ENCODE measurements at regions not wholly inside any gene's neighbourhood (a gene's known extent, or its start where the extent isn't known, plus 50 kb on each side); places are given as distances from the start of the nearest gene placed in this dataset.

- CTCF ChIA-PET: interaction anchor here (1.5 kb wide), 1 partner anchor 305 kb away, joined by 4 read pairs; no protein-coding TSS in a partner anchor
- H2AFZ ChIP-seq (ENCODE audit: low read depth, low read length, poor library complexity, severe bottlenecking): no peak overlapping the region
- no peak overlapping the region for H3K4me3 ChIP-seq (replicated peaks in 1 of 2; ENCODE audit: low read depth in 1 of 2, low read length in 2 of 2)
- H3K9me3 ChIP-seq (ENCODE audit: control insufficient read depth in 1 of 2, insufficient read depth in 1 of 2, low read depth in 1 of 2, low read length in 2 of 2): no peaks in the 10 kb centered on the region
- no peaks in the 10 kb centered on the region for H4K20me1 ChIP-seq (ENCODE audit: insufficient read depth)
- H3K4me1 ChIP-seq (ENCODE audit: control insufficient read depth in 1 of 2, insufficient read depth in 2 of 2, low read length in 2 of 2): peaks cover 0 to 5% of the 10 kb centered on the region in 2 experiments; a peak in 1 of 4 replicates
- ATAC-seq: no peak
- intact Hi-C loops (cut with micrococcal nuclease): loop anchor here (5.0 to 10.0 kb wide), 3 partner anchors 187 to 935 kb away; a partner anchor contains a TSS
- no peak for DNase-seq (ENCODE audit: low read depth, low spot score)
- TF ChIP-seq POLR2A (IDR thresholded peaks at IDR 0.05; ENCODE audit: borderline replicate concordance, extremely low read depth, insufficient read depth, insufficient read length): no peak
- no peak for TF ChIP-seq ZNF274 (IDR thresholded peaks at IDR 0.05; ENCODE audit: low read depth, low read length)
- no peak for TF ChIP-seq EGR1 (IDR thresholded peaks at IDR 0.05; ENCODE audit: low read depth)
- no peak for TF ChIP-seq TCF7L2 (IDR thresholded peaks at IDR 0.05; ENCODE audit: borderline replicate concordance, extremely low read depth, insufficient read depth, insufficient read length)
- no peak for TF ChIP-seq SRF (IDR thresholded peaks at IDR 0.05; ENCODE audit: low read depth)
- no peak for TF ChIP-seq ATF3 (IDR thresholded peaks at IDR 0.05)
- H3K27me3 ChIP-seq (ENCODE audit: insufficient read depth, low read length): no peaks in the 10 kb centered on the region; the same call in 1 of the 2 replicates
- H3K4me2 ChIP-seq (ENCODE audit: low read length): no peak overlapping the region
- H3K36me3 ChIP-seq (ENCODE audit: control insufficient read depth in 1 of 2, insufficient read depth in 2 of 2, low read length in 2 of 2): no peaks in the 10 kb centered on the region
- H3K27ac ChIP-seq (ENCODE audit: low read depth, low read length): no peak overlapping the region
- no peak overlapping the region for H3K9ac ChIP-seq (ENCODE audit: low read length)
- H3K9me2 ChIP-seq (ENCODE audit: insufficient read depth): no peaks in the 10 kb centered on the region
- H3K79me2 ChIP-seq (ENCODE audit: insufficient read depth, low read length): no peaks in the 10 kb centered on the region
- RAD21 ChIA-PET (ENCODE audit: low non-redundant PET in 1 of 2, low total read pairs in 2 of 2, uncharacterized antibody in 2 of 2, unreplicated experiment in 2 of 2): no interaction called here
- POLR2A ChIA-PET: no interaction called here
- no TSS peak for BruUV-seq (replicated peaks)
These were observed 52.1 kb upstream of the ETV3 start for GRCh38 chr1:157189986-157190982.

GRCh38 chr1:157189096-157189495 is 50.9 kb upstream of the ETV3 start:
- Histone ChIP-seq H3K9ac (ENCODE audit: low read length) (no peak overlapping the region), H2AFZ (ENCODE audit: low read depth, low read length, poor library complexity, severe bottlenecking) (no peak overlapping the region), H3K27me3 (ENCODE audit: insufficient read depth, low read length) (no peaks in the 10 kb centered on the region; the same call in 1 of the 2 replicates), H3K27ac (ENCODE audit: low read depth, low read length) (no peak overlapping the region), H3K79me2 (ENCODE audit: insufficient read depth, low read length) (no peaks in the 10 kb centered on the region), H3K9me2 (ENCODE audit: insufficient read depth) (no peaks in the 10 kb centered on the region), H3K9me3 (ENCODE audit: control insufficient read depth in 1 of 2, insufficient read depth in 1 of 2, low read depth in 1 of 2, low read length in 2 of 2) (no peaks in the 10 kb centered on the region), H3K36me3 (ENCODE audit: control insufficient read depth in 1 of 2, insufficient read depth in 2 of 2, low read length in 2 of 2) (no peaks in the 10 kb centered on the region), H3K4me1 (ENCODE audit: control insufficient read depth in 1 of 2, insufficient read depth in 2 of 2, low read length in 2 of 2) (peaks cover 0 to 5% of the 10 kb centered on the region in 2 experiments; a peak in 1 of 4 replicates), H3K4me3 (replicated peaks in 1 of 2; ENCODE audit: low read depth in 1 of 2, low read length in 2 of 2) (no peak overlapping the region), H3K4me2 (ENCODE audit: low read length) (no peak overlapping the region), H4K20me1 (ENCODE audit: insufficient read depth) (no peaks in the 10 kb centered on the region)
- DNase-seq (ENCODE audit: low read depth, low spot score): no peak
- TF ChIP-seq SIN3A (IDR thresholded peaks at IDR 0.05; ENCODE audit: low read depth): no peak
- TF ChIP-seq RAD21 (IDR thresholded peaks at IDR 0.05; ENCODE audit: low read depth): no peak
- no peak for TF ChIP-seq ZBTB33 (IDR thresholded peaks at IDR 0.05; ENCODE audit: extremely low read depth, insufficient replicate concordance, low read length)
- no peak for TF ChIP-seq ZNF274 (IDR thresholded peaks at IDR 0.05; ENCODE audit: low read depth, low read length)
- no peak for TF ChIP-seq POLR2A (IDR thresholded peaks at IDR 0.05; ENCODE audit: borderline replicate concordance, extremely low read depth, insufficient read depth, insufficient read length)
- TF ChIP-seq MAX (IDR thresholded peaks at IDR 0.05): no peak
- TF ChIP-seq CBX3 (IDR thresholded peaks at IDR 0.05; ENCODE audit: low read depth): no peak
- TF ChIP-seq ZFX (IDR thresholded peaks at IDR 0.05): no peak
- no peak for TF ChIP-seq POLR2AphosphoS5 (IDR thresholded peaks at IDR 0.05; ENCODE audit: low read depth, low read length)
- no peak for ATAC-seq
- ChIA-PET RAD21 (ENCODE audit: low non-redundant PET in 1 of 2, low total read pairs in 2 of 2, uncharacterized antibody in 2 of 2, unreplicated experiment in 2 of 2) (no interaction called here), CTCF (interaction anchor here (1.1 kb wide), 1 partner anchor 306 kb away, joined by 3 read pairs; no protein-coding TSS in a partner anchor), POLR2A (no interaction called here)
- intact Hi-C loops (cut with micrococcal nuclease): no loop called here
- no TSS peak for BruUV-seq (replicated peaks)
